ENCODE measurements at regions not wholly inside any gene's neighbourhood (a gene's known extent, or its start where the extent isn't known, plus 50 kb on each side); places are given as distances from the start of the nearest gene placed in this dataset.

GRCh38 chr9:115976781-115977180 lies 176.8 kb upstream of the PAPPA start:
- H3K4me2 ChIP-seq (ENCODE audit: low read depth, low read length, poor library complexity, severe bottlenecking), result no peak overlapping the region
- H3K79me2 ChIP-seq (ENCODE audit: insufficient read depth, low read length), result no peaks in the 10 kb centered on the region
- no peaks in the 10 kb centered on the region for H3K27me3 ChIP-seq (ENCODE audit: low read length)
- H3K4me3 ChIP-seq (ENCODE audit: insufficient read depth, low read length, poor library complexity, severe bottlenecking), result no peak overlapping the region
- no peaks in the 10 kb centered on the region for H3K9me2 ChIP-seq (replicated peaks; ENCODE audit: insufficient read depth, low read length)
- H3K27ac ChIP-seq (ENCODE audit: low read depth, low read length), result no peak overlapping the region
- no peak for TF ChIP-seq EZH2phosphoT487 (conservative IDR thresholded peaks at IDR 0.05; ENCODE audit: low read length)
- TF ChIP-seq, protein P1, sequence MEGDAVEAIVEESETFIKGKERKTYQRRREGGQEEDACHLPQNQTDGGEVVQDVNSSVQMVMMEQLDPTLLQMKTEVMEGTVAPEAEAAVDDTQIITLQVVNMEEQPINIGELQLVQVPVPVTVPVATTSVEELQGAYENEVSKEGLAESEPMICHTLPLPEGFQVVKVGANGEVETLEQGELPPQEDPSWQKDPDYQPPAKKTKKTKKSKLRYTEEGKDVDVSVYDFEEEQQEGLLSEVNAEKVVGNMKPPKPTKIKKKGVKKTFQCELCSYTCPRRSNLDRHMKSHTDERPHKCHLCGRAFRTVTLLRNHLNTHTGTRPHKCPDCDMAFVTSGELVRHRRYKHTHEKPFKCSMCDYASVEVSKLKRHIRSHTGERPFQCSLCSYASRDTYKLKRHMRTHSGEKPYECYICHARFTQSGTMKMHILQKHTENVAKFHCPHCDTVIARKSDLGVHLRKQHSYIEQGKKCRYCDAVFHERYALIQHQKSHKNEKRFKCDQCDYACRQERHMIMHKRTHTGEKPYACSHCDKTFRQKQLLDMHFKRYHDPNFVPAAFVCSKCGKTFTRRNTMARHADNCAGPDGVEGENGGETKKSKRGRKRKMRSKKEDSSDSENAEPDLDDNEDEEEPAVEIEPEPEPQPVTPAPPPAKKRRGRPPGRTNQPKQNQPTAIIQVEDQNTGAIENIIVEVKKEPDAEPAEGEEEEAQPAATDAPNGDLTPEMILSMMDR (IDR thresholded peaks at IDR 0.05; ENCODE audit: insufficient read depth, low read length, poor library complexity, severe bottlenecking), result no peak
- no peaks in the 10 kb centered on the region for H3K36me3 ChIP-seq (ENCODE audit: low read length)
- H3K9ac ChIP-seq (ENCODE audit: low read length), result no peak overlapping the region
- H2AFZ ChIP-seq (ENCODE audit: low read depth, low read length, severe bottlenecking), result no peak overlapping the region
- H3F3A ChIP-seq (ENCODE audit: insufficient read depth), result no peaks in the 10 kb centered on the region
- H4K20me1 ChIP-seq (ENCODE audit: low read depth, low read length), result no peaks in the 10 kb centered on the region
- no peaks in the 10 kb centered on the region for H3K9me3 ChIP-seq (ENCODE audit: insufficient read depth, low read length)

DNA sequence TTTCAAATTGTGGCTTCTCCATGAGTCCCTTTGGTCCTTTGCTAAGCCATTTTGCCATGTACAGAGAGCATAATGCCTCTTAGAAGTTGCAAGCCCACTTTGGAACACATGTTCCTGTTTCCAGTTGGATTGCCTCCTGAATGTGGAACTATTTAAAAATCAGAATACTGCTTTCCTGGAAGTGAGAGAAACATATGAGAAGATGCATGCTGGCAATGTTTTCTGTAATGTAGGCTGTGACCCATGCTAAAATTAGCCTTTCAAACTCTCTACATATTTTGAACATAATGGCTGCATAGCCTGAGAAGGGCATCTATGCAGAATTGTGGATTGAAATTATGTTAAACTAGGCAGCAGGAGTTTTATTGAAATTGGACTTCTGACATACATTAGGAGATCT lies 175.5 kb upstream of the PAPPA start:
- no peak overlapping the region for H3K4me2 ChIP-seq (ENCODE audit: low read depth, low read length, poor library complexity, severe bottlenecking)
- H3K79me2 ChIP-seq (ENCODE audit: insufficient read depth, low read length), result no peaks in the 10 kb centered on the region
- H3K27ac ChIP-seq (ENCODE audit: low read depth, low read length), result no peak overlapping the region
- no peak overlapping the region for H2AFZ ChIP-seq (ENCODE audit: low read depth, low read length, severe bottlenecking)
- H3K9ac ChIP-seq (ENCODE audit: low read length), result no peak overlapping the region
- H3K4me3 ChIP-seq (ENCODE audit: insufficient read depth, low read length, poor library complexity, severe bottlenecking), result no peak overlapping the region
- no peaks in the 10 kb centered on the region for H3F3A ChIP-seq (ENCODE audit: insufficient read depth)
- H3K36me3 ChIP-seq (ENCODE audit: low read length), result no peaks in the 10 kb centered on the region
- H3K27me3 ChIP-seq (ENCODE audit: low read length), result no peaks in the 10 kb centered on the region
- TF ChIP-seq, protein P1 (IDR thresholded peaks at IDR 0.05; ENCODE audit: insufficient read depth, low read length, poor library complexity, severe bottlenecking), result no peak
- TF ChIP-seq EZH2phosphoT487 (conservative IDR thresholded peaks at IDR 0.05; ENCODE audit: low read length), result no peak
- no peaks in the 10 kb centered on the region for H3K9me3 ChIP-seq (ENCODE audit: insufficient read depth, low read length)
- no peaks in the 10 kb centered on the region for H3K9me2 ChIP-seq (replicated peaks; ENCODE audit: insufficient read depth, low read length)
- H4K20me1 ChIP-seq (ENCODE audit: low read depth, low read length), result no peaks in the 10 kb centered on the region

- Histone ChIP-seq H3K27me3 (ENCODE audit: low read length) (no peaks in the 10 kb centered on the region), H3K9me2 (replicated peaks; ENCODE audit: insufficient read depth, low read length) (no peaks in the 10 kb centered on the region), H3K9ac (ENCODE audit: low read length) (no peak overlapping the region), H4K20me1 (ENCODE audit: low read depth, low read length) (no peaks in the 10 kb centered on the region), H3K36me3 (ENCODE audit: low read length) (no peaks in the 10 kb centered on the region), H3K4me3 (ENCODE audit: insufficient read depth, low read length, poor library complexity, severe bottlenecking) (no peak overlapping the region), H3K79me2 (ENCODE audit: insufficient read depth, low read length) (no peaks in the 10 kb centered on the region), H3F3A (ENCODE audit: insufficient read depth) (no peaks in the 10 kb centered on the region), H2AFZ (ENCODE audit: low read depth, low read length, severe bottlenecking) (no peak overlapping the region), H3K27ac (ENCODE audit: low read depth, low read length) (no peak overlapping the region), H3K4me2 (ENCODE audit: low read depth, low read length, poor library complexity, severe bottlenecking) (no peak overlapping the region), H3K9me3 (ENCODE audit: insufficient read depth, low read length) (no peaks in the 10 kb centered on the region)
- TF ChIP-seq, protein P1 (IDR thresholded peaks at IDR 0.05; ENCODE audit: insufficient read depth, low read length, poor library complexity, severe bottlenecking), result no peak
- TF ChIP-seq EZH2phosphoT487 (conservative IDR thresholded peaks at IDR 0.05; ENCODE audit: low read length), result no peak
Measured at GRCh38 chr9:115978659-115979096, 174.9 kb upstream of the PAPPA start.
